ENCODE measurements at regions not wholly inside any gene's neighbourhood (a gene's known extent, or its start where the extent isn't known, plus 50 kb on each side); places are given as distances from the start of the nearest gene placed in this dataset.

GRCh38 chr11:70715166-70715951 is 317.0 kb downstream of the CTTN start:
- Mint-ChIP-seq H3K27ac (no peak overlapping the region), H3K36me3 (ENCODE audit: insufficient read depth) (no peaks in the 10 kb centered on the region), H3K27me3 (peaks cover 29 to 53% of the 10 kb centered on the region in 2 donors), H3K9me3 (no peaks in the 10 kb centered on the region), H3K4me3 (no peak overlapping the region), H3K4me1 (ENCODE audit: low read depth in 2 of 2) (peaks cover 0 to under 1% of the 10 kb centered on the region in 2 donors)
- DNase-seq (no peak), ATAC-seq (replicated peaks) (no peak)

DNA sequence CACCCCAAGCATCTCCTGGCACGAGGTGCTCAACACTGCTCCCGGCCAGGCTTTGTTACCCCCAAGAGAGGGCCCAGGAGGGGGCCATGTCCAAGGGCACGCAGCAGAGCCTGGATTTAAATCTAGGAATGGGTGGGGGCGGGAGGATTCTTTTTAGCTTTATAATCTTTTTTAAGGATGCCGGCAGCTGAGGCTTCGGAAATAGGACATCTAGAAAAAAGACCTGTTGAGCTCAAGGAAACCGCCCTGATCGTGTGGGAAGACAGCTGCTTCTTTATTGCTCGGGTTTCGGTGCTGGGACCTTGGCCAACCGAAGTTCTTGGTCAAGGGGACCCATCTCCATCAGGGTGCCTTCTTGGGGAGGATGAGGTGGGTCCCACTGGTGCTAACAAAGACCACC is 317.9 kb downstream of the CTTN start:
- Mint-ChIP-seq H3K36me3 (ENCODE audit: insufficient read depth) (no peaks in the 10 kb centered on the region), H3K27me3 (peaks cover 26 to 52% of the 10 kb centered on the region in 2 donors), H3K4me1 (ENCODE audit: low read depth in 2 of 2) (no peaks in the 10 kb centered on the region), H3K4me3 (no peak overlapping the region), H3K9me3 (no peaks in the 10 kb centered on the region), H3K27ac (no peak overlapping the region)
- DNase-seq (no peak), ATAC-seq (replicated peaks) (no peak)

GRCh38 chr11:70716986-70717775 is 318.9 kb downstream of the CTTN start:
- DNase-seq, result no peak
- no peak for ATAC-seq (replicated peaks)
- no peak overlapping the region for H3K4me3 Mint-ChIP-seq

DNA sequence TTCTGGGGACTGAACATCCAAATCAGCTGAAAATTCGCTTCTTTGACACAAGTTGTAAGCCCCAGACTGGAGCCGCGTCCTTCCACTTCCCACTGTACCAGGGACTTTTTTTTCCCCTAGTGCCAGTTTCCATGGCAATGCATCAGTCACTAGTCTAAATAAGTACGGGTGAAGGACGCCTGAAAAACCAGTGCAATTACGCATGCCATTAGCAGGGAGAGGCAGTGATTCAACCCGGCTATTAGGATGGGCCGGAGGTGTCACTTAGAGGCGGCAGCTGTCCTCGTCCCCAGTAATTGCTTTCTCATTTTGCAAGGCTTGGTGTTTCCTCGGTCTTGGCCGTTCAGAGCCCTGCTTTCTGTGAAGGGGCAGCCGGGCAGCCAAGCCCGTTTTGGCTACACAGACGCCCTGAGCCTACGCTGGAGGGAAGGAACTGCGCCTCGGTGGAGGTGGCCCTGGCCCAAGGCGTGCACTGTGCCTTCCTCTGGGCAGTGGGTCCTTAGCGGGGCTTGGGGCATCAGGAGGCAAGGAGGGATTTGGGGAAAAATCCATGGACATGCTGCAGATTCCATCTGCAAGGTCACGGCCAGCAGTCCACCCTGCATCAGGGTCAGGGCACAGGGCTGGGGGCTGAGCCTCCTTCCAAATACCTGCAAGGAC is 319.7 kb downstream of the CTTN start:
- no peaks in the 10 kb centered on the region for H3K9me3 Mint-ChIP-seq
- no peak overlapping the region for H3K27ac Mint-ChIP-seq
- ATAC-seq (replicated peaks) (no peak), DNase-seq (no peak)
- H3K4me1 Mint-ChIP-seq (ENCODE audit: low read depth in 2 of 2), result no peaks in the 10 kb centered on the region
- peaks cover 20 to 44% of the 10 kb centered on the region in 2 donors for H3K27me3 Mint-ChIP-seq
- no peaks in the 10 kb centered on the region for H3K36me3 Mint-ChIP-seq (ENCODE audit: insufficient read depth)
- no peak overlapping the region for H3K4me3 Mint-ChIP-seq

More at GRCh38 chr11:70716986-70717775, 318.9 kb downstream of the CTTN start:
- H3K4me1 Mint-ChIP-seq (ENCODE audit: low read depth in 2 of 2), result no peaks in the 10 kb centered on the region
- H3K27ac Mint-ChIP-seq, result no peak overlapping the region
- H3K36me3 Mint-ChIP-seq (ENCODE audit: insufficient read depth), result no peaks in the 10 kb centered on the region
- H3K9me3 Mint-ChIP-seq, result no peaks in the 10 kb centered on the region
- H3K27me3 Mint-ChIP-seq, result peaks cover 23 to 50% of the 10 kb centered on the region in 2 donors

GRCh38 chr11:70719516-70719915 is 321.2 kb downstream of the CTTN start:
- ATAC-seq (replicated peaks) (no peak), DNase-seq (no peak)
- peaks cover 14 to 29% of the 10 kb centered on the region in 2 donors for H3K27me3 Mint-ChIP-seq
- H3K4me1 Mint-ChIP-seq (ENCODE audit: low read depth in 2 of 2), result no peaks in the 10 kb centered on the region
- no peaks in the 10 kb centered on the region for H3K36me3 Mint-ChIP-seq (ENCODE audit: insufficient read depth)
- no peak overlapping the region for H3K4me3 Mint-ChIP-seq
- no peak overlapping the region for H3K27ac Mint-ChIP-seq
- no peaks in the 10 kb centered on the region for H3K9me3 Mint-ChIP-seq

GRCh38 chr11:70720281-70720680 is 322.0 kb downstream of the CTTN start:
- Mint-ChIP-seq H3K27ac (no peak overlapping the region), H3K36me3 (ENCODE audit: insufficient read depth) (no peaks in the 10 kb centered on the region), H3K4me1 (ENCODE audit: low read depth in 2 of 2) (no peaks in the 10 kb centered on the region), H3K4me3 (no peak overlapping the region), H3K9me3 (no peaks in the 10 kb centered on the region), H3K27me3 (peaks cover 13 to 23% of the 10 kb centered on the region in 2 donors)
- ATAC-seq (replicated peaks), result no peak
- DNase-seq, result no peak

DNA sequence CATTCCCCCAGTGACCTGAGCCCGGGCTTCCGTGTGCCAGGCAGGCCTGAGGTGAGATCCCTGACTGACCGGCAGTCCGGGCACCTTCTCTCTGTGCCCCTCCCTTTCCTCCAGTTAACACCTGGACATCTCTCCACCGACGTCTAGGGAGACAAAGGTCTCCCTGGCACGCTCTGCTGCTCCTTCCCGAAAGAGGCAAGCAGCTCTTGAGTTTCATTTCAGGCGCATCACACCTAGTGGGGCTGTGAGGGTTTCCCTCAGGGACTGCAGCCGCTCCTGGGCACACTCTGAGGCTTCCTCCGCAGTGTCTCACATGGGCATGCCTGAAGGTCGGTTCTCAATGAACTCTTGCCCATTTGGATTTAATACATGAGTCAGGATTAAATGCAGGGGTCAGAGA is 322.7 kb downstream of the CTTN start:
- no peaks in the 10 kb centered on the region for H3K9me3 Mint-ChIP-seq

GRCh38 chr11:70725278-70725677 is 326.9 kb downstream of the CTTN start:
- DNase-seq (no peak), ATAC-seq (replicated peaks) (no peak)
- Mint-ChIP-seq H3K27me3 (peaks cover 5 to 10% of the 10 kb centered on the region in 2 donors), H3K9me3 (no peaks in the 10 kb centered on the region), H3K36me3 (ENCODE audit: insufficient read depth) (no peaks in the 10 kb centered on the region), H3K27ac (no peak overlapping the region), H3K4me3 (no peak overlapping the region), H3K4me1 (ENCODE audit: low read depth in 2 of 2) (no peaks in the 10 kb centered on the region)

More for the DNA sequence above, 322.7 kb downstream of the CTTN start:
- DNase-seq, result no peak
- Mint-ChIP-seq H3K4me3 (no peak overlapping the region), H3K27me3 (peaks cover 13 to 23% of the 10 kb centered on the region in 2 donors), H3K36me3 (ENCODE audit: insufficient read depth) (no peaks in the 10 kb centered on the region), H3K27ac (no peak overlapping the region), H3K4me1 (ENCODE audit: low read depth in 2 of 2) (no peaks in the 10 kb centered on the region)
- ATAC-seq (replicated peaks), result no peak

GRCh38 chr11:70725739-70726138 is 327.4 kb downstream of the CTTN start:
- no peaks in the 10 kb centered on the region for H3K9me3 Mint-ChIP-seq
- no peaks in the 10 kb centered on the region for H3K36me3 Mint-ChIP-seq (ENCODE audit: insufficient read depth)
- ATAC-seq (replicated peaks) (no peak), DNase-seq (no peak)
- H3K4me1 Mint-ChIP-seq (ENCODE audit: low read depth in 2 of 2), result no peaks in the 10 kb centered on the region
- H3K27ac Mint-ChIP-seq, result no peak overlapping the region
- H3K27me3 Mint-ChIP-seq, result peaks cover 5 to 10% of the 10 kb centered on the region in 2 donors
- H3K4me3 Mint-ChIP-seq, result no peak overlapping the region

GRCh38 chr11:70727021-70727420 is 328.7 kb downstream of the CTTN start:
- peaks cover 4 to 5% of the 10 kb centered on the region in 2 donors for H3K27me3 Mint-ChIP-seq
- no peaks in the 10 kb centered on the region for H3K9me3 Mint-ChIP-seq
- DNase-seq (no peak), ATAC-seq (replicated peaks) (no peak)
- no peak overlapping the region for H3K4me3 Mint-ChIP-seq
- no peaks in the 10 kb centered on the region for H3K4me1 Mint-ChIP-seq (ENCODE audit: low read depth in 2 of 2)
- no peak overlapping the region for H3K27ac Mint-ChIP-seq
- H3K36me3 Mint-ChIP-seq (ENCODE audit: insufficient read depth), result no peaks in the 10 kb centered on the region

DNA sequence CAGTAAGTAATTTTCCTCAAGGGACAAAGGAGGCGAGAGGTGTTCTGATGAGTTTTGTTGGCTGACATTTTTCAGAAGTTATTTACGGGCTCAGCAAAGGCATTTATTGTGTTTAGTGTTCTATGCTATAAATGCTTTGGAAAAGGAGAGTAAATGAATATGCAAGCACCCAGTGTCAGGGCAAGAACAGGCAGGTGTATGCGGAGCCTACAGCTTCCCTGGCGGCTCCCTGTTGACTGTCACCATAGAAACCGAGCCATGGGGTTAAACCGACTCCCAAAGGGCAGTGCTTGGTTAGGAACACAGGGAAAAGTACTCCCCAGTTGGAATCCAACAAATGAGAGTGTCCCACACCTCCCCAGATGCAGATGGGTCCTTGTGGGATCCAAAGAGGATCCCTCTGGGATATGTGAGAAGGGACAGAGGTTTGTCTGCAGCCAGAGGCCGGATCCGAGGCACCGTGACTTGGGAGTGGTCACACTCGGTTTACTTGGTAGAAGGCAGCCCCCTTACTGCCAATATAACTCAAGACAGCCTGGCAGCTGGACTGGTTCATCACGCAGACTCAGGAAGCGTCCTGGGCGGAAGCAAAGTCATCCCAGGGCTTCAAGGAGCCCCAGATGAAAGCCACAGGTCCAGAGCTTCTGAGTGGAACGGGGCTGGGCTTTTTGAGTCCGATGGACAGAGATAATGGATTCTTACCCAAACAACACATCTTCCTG is 329.7 kb downstream of the CTTN start:
- DNase-seq (no peak), ATAC-seq (replicated peaks) (no peak)
- peaks cover 0 to 5% of the 10 kb centered on the region in 2 donors for H3K27me3 Mint-ChIP-seq
- H3K9me3 Mint-ChIP-seq, result no peaks in the 10 kb centered on the region
- H3K4me3 Mint-ChIP-seq, result no peak overlapping the region
- H3K4me1 Mint-ChIP-seq (ENCODE audit: low read depth in 2 of 2), result no peaks in the 10 kb centered on the region
- no peaks in the 10 kb centered on the region for H3K36me3 Mint-ChIP-seq (ENCODE audit: insufficient read depth)
- H3K27ac Mint-ChIP-seq, result no peak overlapping the region

DNA sequence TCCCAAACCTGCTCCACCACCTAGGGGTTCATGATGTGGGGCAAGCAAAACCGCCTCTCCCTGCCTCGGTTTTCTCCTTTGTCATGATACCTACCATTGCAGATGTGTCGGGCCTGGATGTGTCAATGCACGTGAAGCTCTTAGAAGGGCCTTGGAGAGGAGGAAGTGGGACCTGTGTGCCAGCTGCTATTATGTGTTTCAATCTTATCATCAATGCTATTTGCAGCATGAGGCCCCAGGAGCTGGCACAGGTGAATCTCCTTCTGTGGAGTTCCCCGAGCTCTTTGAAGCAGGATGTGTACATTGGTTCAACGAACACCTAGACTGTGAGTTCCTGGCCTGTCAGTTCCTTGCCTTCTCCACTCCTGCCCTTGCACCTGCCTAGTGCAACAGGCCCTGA is 331.6 kb downstream of the CTTN start:
- H3K27me3 Mint-ChIP-seq, result peaks cover 5 to 8% of the 10 kb centered on the region in 2 donors
- no peaks in the 10 kb centered on the region for H3K9me3 Mint-ChIP-seq

DNA sequence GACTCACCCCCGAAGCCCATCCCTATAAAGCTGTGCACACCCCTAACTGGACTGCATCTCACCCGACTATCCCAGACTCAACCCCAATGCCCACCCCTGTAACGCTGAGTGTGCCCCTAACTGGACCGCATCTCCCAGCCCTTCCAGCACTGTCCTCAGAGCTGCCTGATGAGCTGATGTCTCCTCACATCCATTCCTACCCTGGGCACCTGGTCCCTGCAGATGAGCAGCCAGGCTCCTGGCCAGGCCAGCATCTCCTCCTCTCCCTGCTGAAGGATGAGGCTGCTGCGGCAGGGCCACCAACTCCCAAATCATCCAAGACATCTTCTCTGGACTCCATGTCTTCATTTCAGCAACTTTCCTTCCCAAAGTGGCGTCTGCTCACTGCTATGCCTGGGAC is 332.1 kb downstream of the CTTN start:
- Mint-ChIP-seq H3K4me1 (ENCODE audit: low read depth in 2 of 2) (no peaks in the 10 kb centered on the region), H3K36me3 (ENCODE audit: insufficient read depth) (no peaks in the 10 kb centered on the region), H3K9me3 (no peaks in the 10 kb centered on the region), H3K27me3 (peaks cover 5 to 9% of the 10 kb centered on the region in 2 donors), H3K27ac (no peak overlapping the region), H3K4me3 (no peak overlapping the region)
- ATAC-seq (replicated peaks) (no peak), DNase-seq (no peak)

More for the DNA sequence above, 331.6 kb downstream of the CTTN start:
- no peaks in the 10 kb centered on the region for H3K36me3 Mint-ChIP-seq (ENCODE audit: insufficient read depth)
- no peak overlapping the region for H3K27ac Mint-ChIP-seq
- H3K4me3 Mint-ChIP-seq, result no peak overlapping the region
- H3K4me1 Mint-ChIP-seq (ENCODE audit: low read depth in 2 of 2), result no peaks in the 10 kb centered on the region
- no peak for DNase-seq
- ATAC-seq (replicated peaks), result no peak

All from effector memory CD8-positive, alpha-beta T cell (primary cell).